ENCODE measurements at regions not wholly inside any gene's neighbourhood (a gene's known extent, or its start where the extent isn't known, plus 50 kb on each side); places are given as distances from the start of the nearest gene placed in this dataset.

DNA sequence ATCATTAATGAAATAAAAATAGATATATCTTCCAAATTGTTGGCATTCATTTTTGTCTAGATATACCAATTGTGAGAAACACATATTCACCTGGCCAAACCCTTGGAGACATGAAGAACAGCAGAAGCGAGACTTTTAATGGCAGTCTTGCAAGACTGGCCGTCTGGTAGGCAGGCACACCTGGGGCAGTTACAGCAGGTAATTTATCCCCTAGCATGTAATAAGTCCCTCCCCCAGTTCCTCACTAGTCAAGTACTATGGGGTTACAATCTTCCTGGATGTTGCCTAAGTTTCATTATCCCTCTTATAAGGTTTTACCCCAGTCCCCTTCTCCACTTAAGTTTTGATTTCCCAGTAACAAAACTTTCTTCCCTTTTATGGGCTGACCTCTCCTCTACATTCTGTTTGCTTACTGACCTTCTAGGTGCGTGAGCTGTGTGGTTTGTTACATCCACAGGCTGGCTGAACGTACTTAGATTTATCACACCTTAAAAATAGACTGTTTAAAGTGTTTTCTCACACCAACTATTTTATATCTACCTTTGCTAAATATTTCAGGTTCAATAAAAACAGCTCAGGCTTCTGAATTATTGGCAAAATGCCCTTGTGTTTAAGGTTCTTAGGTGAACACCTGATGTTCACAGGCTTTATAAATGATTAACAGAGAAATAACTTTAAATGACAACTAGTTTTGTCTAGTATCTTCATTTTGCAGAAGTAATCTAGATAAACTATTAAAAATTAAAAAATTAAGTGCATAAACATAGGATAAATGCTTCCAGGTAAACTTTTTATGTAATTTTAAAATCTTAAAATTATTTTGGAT, 365.0 kb upstream of the TFPI start:
- no peak for TF ChIP-seq POLR2A (IDR thresholded peaks at IDR 0.05)
- TF ChIP-seq, protein P1, sequence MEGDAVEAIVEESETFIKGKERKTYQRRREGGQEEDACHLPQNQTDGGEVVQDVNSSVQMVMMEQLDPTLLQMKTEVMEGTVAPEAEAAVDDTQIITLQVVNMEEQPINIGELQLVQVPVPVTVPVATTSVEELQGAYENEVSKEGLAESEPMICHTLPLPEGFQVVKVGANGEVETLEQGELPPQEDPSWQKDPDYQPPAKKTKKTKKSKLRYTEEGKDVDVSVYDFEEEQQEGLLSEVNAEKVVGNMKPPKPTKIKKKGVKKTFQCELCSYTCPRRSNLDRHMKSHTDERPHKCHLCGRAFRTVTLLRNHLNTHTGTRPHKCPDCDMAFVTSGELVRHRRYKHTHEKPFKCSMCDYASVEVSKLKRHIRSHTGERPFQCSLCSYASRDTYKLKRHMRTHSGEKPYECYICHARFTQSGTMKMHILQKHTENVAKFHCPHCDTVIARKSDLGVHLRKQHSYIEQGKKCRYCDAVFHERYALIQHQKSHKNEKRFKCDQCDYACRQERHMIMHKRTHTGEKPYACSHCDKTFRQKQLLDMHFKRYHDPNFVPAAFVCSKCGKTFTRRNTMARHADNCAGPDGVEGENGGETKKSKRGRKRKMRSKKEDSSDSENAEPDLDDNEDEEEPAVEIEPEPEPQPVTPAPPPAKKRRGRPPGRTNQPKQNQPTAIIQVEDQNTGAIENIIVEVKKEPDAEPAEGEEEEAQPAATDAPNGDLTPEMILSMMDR (IDR thresholded peaks at IDR 0.05): no peak
- TF ChIP-seq POLR2AphosphoS5 (IDR thresholded peaks at IDR 0.05): no peak
- no peak for TF ChIP-seq EP300 (IDR thresholded peaks at IDR 0.05)

Data from stomach (tissue), 4 donors.